Neutrophil (primary cell): ENCODE measurements at regions not wholly inside any gene's neighbourhood (a gene's known extent, or its start where the extent isn't known, plus 50 kb on each side); places are given as distances from the start of the nearest gene placed in this dataset.
"Not testable (repeated sequence)": the region's sequence is repeated elsewhere in the genome, so short reads cannot be mapped to it uniquely, and the experiment has no call there.

Source experiments
- H3K27ac ChIP-seq: fragments of 200-600 bp; sonication (generic); 2 replicates; pipeline ENCODE4 v1.5.1; 2016; ENCODE audit warnings: mild to moderate bottlenecking, moderate library complexity
- H3K27me3 ChIP-seq: fragments of 200-600 bp; sonication (generic); 2 replicates; pipeline ENCODE4 v1.6.0; 2016; ENCODE audit warnings: mild to moderate bottlenecking
- H3K36me3 ChIP-seq: fragments of 200-600 bp; sonication (generic); 2 replicates; pipeline ENCODE4 v1.5.1; 2017
- H3K4me1 ChIP-seq, 2 experiments: fragments of 200-600 bp in 1 of 2; sonication (generic) in 1 of 2; 1 replicate in 1 of 2; 2 replicates in 1 of 2; pipeline versions ENCODE4 v1.5.1 to v1.6.1; 2013 to 2016; ENCODE audit warnings: low read depth in 1 of 2, low read length in 1 of 2, mild to moderate bottlenecking in 1 of 2, moderate library complexity in 1 of 2; ENCODE audit not compliant: control insufficient read depth in 1 of 2, insufficient read depth in 1 of 2
- H3K4me3 ChIP-seq, 2 experiments: fragments of 200-600 bp in 1 of 2; sonication (generic) in 1 of 2; 1 replicate in 1 of 2; 2 replicates in 1 of 2; pipeline ENCODE4 v1.5.1; 2013 to 2016; ENCODE audit warnings: low read depth in 1 of 2, low read length in 1 of 2, mild to moderate bottlenecking in 1 of 2, moderate library complexity in 1 of 2
- H3K9me3 ChIP-seq: fragments of 200-600 bp; sonication (generic); 2 replicates; pipeline ENCODE4 v1.5.1; 2016
- CTCF ChIP-seq: fragments of 200-600 bp; sonication (generic); IDR thresholded peaks from 2 replicates; pipeline ENCODE4 v1.5.1; 2016; ENCODE audit warnings: antibody characterized with exemption

- peaks cover 23% of the 10 kb centered on the region for H3K9me3 ChIP-seq
- no peak for TF ChIP-seq CTCF
These were observed 920.8 kb downstream of the TYW1 start for GRCh38 chr7:67917437-67917755.

GRCh38 chr7:67918158-67918557 lies 921.5 kb downstream of the TYW1 start:
- peaks cover 23% of the 10 kb centered on the region for H3K9me3 ChIP-seq
- H3K27me3 ChIP-seq = no peaks in the 10 kb centered on the region
- no peak overlapping the region for H3K27ac ChIP-seq
- H3K36me3 ChIP-seq = no peaks in the 10 kb centered on the region
- no peaks in the 10 kb centered on the region for H3K4me1 ChIP-seq
- no peak for TF ChIP-seq CTCF
- no peak overlapping the region for H3K4me3 ChIP-seq

More at GRCh38 chr7:67917437-67917755, 920.8 kb downstream of the TYW1 start:
- Histone ChIP-seq H3K27ac (no peak overlapping the region), H3K27me3 (no peaks in the 10 kb centered on the region), H3K4me1 (no peaks in the 10 kb centered on the region), H3K36me3 (no peaks in the 10 kb centered on the region), H3K4me3 (no peak overlapping the region)

GRCh38 chr7:67923286-67923685 lies 926.7 kb downstream of the TYW1 start:
- H3K4me3 ChIP-seq = no peak overlapping the region
- H3K9me3 ChIP-seq = peaks cover 11% of the 10 kb centered on the region
- no peaks in the 10 kb centered on the region for H3K36me3 ChIP-seq
- H3K27me3 ChIP-seq = no peaks in the 10 kb centered on the region
- TF ChIP-seq CTCF = no peak
- H3K27ac ChIP-seq = no peak overlapping the region
- no peaks in the 10 kb centered on the region for H3K4me1 ChIP-seq

- no peak for TF ChIP-seq CTCF
- Histone ChIP-seq H3K9me3 (no peaks in the 10 kb centered on the region), H3K36me3 (no peaks in the 10 kb centered on the region), H3K4me1 (no peaks in the 10 kb centered on the region), H3K4me3 (no peak overlapping the region), H3K27me3 (no peaks in the 10 kb centered on the region), H3K27ac (no peak overlapping the region)
These were observed 931.5 kb downstream of the TYW1 start for GRCh38 chr7:67928141-67928540.

GRCh38 chr7:67936447-67936846 lies 939.8 kb downstream of the TYW1 start:
- not testable (repeated sequence) for H3K4me1 ChIP-seq, H3K27me3 ChIP-seq, H3K9me3 ChIP-seq, H3K36me3 ChIP-seq, H3K27ac ChIP-seq, H3K4me3 ChIP-seq

GRCh38 chr7:67940400-67940799 lies 943.8 kb downstream of the TYW1 start:
- Histone ChIP-seq H3K4me3 (no peak overlapping the region), H3K4me1 (no peaks in the 10 kb centered on the region), H3K27ac (no peak overlapping the region), H3K36me3 (no peaks in the 10 kb centered on the region), H3K9me3 (no peaks in the 10 kb centered on the region), H3K27me3 (no peaks in the 10 kb centered on the region)
- TF ChIP-seq CTCF = no peak
